ENCODE measurements at regions not wholly inside any gene's neighbourhood (a gene's known extent, or its start where the extent isn't known, plus 50 kb on each side); places are given as distances from the start of the nearest gene placed in this dataset.
"Not testable (repeated sequence)": the region's sequence is repeated elsewhere in the genome, so short reads cannot be mapped to it uniquely, and the experiment has no call there.

- no peak for DNase-seq
Observed at GRCh38 chr3:128548426-128549282, 55.7 kb upstream of the GATA2 start.

- no peak for DNase-seq
Observed at GRCh38 chr3:128548021-128548420, 55.0 kb upstream of the GATA2 start.

- DNase-seq = no peak
Observed at GRCh38 chr3:128547368-128547987, 54.5 kb upstream of the GATA2 start.

GRCh38 chr3:128546646-128547045 is 53.6 kb upstream of the GATA2 start:
- DNase-seq = no peak

GRCh38 chr3:128545120-128545752 is 52.2 kb upstream of the GATA2 start:
- DNase-seq = no peak

GRCh38 chr3:128544190-128544589 is 51.2 kb upstream of the GATA2 start:
- DNase-seq = no peak

GRCh38 chr3:128543570-128544174 is 50.7 kb upstream of the GATA2 start:
- not testable (repeated sequence) for DNase-seq
